ENCODE measurements at regions not wholly inside any gene's neighbourhood (a gene's known extent, or its start where the extent isn't known, plus 50 kb on each side); places are given as distances from the start of the nearest gene placed in this dataset.

DNA sequence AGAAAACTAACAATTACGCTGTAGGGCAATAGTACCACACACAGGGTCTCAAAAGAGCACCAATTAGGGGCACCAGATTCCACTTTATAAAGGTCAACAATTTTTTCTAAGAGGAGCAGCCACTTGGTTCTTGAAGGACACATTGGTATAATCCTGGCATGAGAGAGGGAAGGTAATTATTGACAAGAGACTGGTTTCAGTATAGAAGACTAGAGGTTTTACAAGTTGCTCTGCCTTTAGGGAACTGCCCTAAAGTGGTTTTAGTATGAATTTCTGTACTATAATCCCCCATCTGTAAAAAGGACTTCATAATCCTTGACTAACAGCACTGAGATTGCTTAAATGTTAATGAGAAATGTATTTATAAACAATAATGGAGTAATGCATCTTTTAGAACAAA, 648.5 kb upstream of the PTBP2 start:
- no peak for DNase-seq (ENCODE audit: low read depth)
- TF ChIP-seq, protein P1, sequence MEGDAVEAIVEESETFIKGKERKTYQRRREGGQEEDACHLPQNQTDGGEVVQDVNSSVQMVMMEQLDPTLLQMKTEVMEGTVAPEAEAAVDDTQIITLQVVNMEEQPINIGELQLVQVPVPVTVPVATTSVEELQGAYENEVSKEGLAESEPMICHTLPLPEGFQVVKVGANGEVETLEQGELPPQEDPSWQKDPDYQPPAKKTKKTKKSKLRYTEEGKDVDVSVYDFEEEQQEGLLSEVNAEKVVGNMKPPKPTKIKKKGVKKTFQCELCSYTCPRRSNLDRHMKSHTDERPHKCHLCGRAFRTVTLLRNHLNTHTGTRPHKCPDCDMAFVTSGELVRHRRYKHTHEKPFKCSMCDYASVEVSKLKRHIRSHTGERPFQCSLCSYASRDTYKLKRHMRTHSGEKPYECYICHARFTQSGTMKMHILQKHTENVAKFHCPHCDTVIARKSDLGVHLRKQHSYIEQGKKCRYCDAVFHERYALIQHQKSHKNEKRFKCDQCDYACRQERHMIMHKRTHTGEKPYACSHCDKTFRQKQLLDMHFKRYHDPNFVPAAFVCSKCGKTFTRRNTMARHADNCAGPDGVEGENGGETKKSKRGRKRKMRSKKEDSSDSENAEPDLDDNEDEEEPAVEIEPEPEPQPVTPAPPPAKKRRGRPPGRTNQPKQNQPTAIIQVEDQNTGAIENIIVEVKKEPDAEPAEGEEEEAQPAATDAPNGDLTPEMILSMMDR (IDR thresholded peaks at IDR 0.05; ENCODE audit: insufficient read depth, low read depth, low read length): no peak
- no peak overlapping the region for H3K4me3 ChIP-seq (ENCODE audit: low read depth, low read length)

DNA sequence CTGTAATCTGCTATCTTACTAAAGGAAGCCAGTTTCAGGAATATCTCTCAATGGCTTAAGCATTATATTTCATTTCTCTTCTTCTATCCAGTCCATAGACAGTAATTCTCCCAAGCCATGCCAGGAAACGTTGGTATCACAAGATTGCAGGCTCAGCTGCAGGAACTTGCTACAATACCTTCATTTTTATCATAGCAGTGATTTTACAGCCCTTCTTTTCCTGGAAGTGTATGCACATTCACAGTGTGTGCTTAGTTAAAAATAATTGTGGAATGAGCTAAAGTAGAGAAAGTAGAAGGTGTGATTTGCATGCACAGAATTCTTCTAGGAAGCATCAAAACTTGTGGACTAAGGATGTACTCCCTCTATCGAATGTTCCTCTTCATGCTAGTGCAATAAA, 647.2 kb upstream of the PTBP2 start:
- DNase-seq (ENCODE audit: low read depth): no peak
- TF ChIP-seq, protein P1 (IDR thresholded peaks at IDR 0.05; ENCODE audit: insufficient read depth, low read depth, low read length): no peak
- no peak overlapping the region for H3K4me3 ChIP-seq (ENCODE audit: low read depth, low read length)

- DNase-seq (ENCODE audit: low read depth): no peak
- H3K4me3 ChIP-seq (ENCODE audit: low read depth, low read length): no peak overlapping the region
- TF ChIP-seq, protein P1 (IDR thresholded peaks at IDR 0.05; ENCODE audit: insufficient read depth, low read depth, low read length): no peak
These were observed 646.6 kb upstream of the PTBP2 start for GRCh38 chr1:96074876-96075577.

GRCh38 chr1:96075704-96076455, 645.7 kb upstream of the PTBP2 start:
- no peak for DNase-seq (ENCODE audit: low read depth)
- no peak overlapping the region for H3K4me3 ChIP-seq (ENCODE audit: low read depth, low read length)
- TF ChIP-seq, protein P1 (IDR thresholded peaks at IDR 0.05; ENCODE audit: insufficient read depth, low read depth, low read length): no peak

DNA sequence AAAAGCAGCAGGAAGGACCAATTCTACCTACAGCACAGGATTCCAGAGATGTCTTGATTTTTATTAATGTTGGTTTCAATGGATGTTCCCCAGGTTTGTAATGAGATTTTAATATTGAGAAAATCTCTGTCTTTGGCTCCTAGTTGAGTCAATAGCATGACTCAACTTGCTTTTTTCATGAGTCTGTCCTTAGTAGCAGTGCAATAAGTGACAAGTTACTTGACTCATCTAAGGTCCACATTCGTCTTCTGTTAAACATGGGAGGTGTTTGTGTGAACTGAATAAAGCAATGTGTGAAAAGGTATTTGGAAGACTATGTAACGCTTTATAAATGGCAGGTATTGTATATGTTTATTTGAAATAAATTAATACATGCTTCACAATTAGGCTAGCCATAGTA, 645.0 kb upstream of the PTBP2 start:
- TF ChIP-seq, protein P1 (IDR thresholded peaks at IDR 0.05; ENCODE audit: insufficient read depth, low read depth, low read length): no peak
- no peak overlapping the region for H3K4me3 ChIP-seq (ENCODE audit: low read depth, low read length)
- DNase-seq (ENCODE audit: low read depth): no peak

DNA sequence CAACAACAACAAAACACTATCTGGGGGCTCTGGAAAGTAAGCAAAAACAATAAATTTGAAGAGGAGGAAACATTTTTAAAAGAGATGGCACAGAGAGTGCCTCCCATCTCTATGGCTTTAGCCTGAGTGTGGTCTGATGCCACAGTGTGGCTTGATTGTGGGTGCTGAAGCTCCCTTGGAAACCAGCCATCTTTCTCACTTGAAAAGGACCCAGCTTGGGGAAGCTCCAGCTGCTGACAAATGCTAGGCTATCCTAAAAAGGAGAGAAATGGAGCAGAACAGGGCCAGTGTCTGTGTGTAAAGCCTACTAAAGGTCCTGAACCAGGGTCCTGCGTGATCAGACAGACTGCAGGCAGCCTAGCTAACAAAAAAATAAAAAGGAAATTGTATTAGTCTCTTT, 642.0 kb upstream of the PTBP2 start:
- TF ChIP-seq, protein P1 (IDR thresholded peaks at IDR 0.05; ENCODE audit: insufficient read depth, low read depth, low read length): no peak
- H3K4me3 ChIP-seq (ENCODE audit: low read depth, low read length): no peak overlapping the region
- DNase-seq (ENCODE audit: low read depth): no peak
